H1 (cell line): ENCODE measurements at regions not wholly inside any gene's neighbourhood (a gene's known extent, or its start where the extent isn't known, plus 50 kb on each side); places are given as distances from the start of the nearest gene placed in this dataset.

Experiments
- POLR2AphosphoS5 ChIP-seq: IDR thresholded peaks from 2 replicates; pipeline ENCODE4 v1.6.1; 2011; ENCODE audit warnings: low read depth, low read length
- SIX5 ChIP-seq: IDR thresholded peaks from 2 replicates; pipeline ENCODE4 v1.6.1; 2011; ENCODE audit warnings: mild to moderate bottlenecking, low read depth, low read length

GRCh38 chr7:25926891-25927625 lies 224.9 kb upstream of the NFE2L3 start (continued):
- no peak for TF ChIP-seq SIX5
- TF ChIP-seq POLR2AphosphoS5 = no peak
